Lower leg skin (tissue), 3 donors: ENCODE measurements at regions not wholly inside any gene's neighbourhood (a gene's known extent, or its start where the extent isn't known, plus 50 kb on each side); places are given as distances from the start of the nearest gene placed in this dataset.

Experiments used
- POLR2A ChIP-seq, 2 donors: fragments of 450-650 bp; IDR thresholded peaks; one replicate each; pipeline ENCODE4 v1.6.1; 2016 to 2017; ENCODE audit warnings: antibody characterized with exemption in 2 of 2, mild to moderate bottlenecking in 1 of 2, moderate library complexity in 1 of 2
- TF ChIP-seq, protein P1 (sequence below), 3 donors: fragments of 450-650 bp; IDR thresholded peaks; one replicate each; pipeline ENCODE4 v1.5.1; 2016; ENCODE audit warnings: antibody characterized with exemption in 3 of 3, mild to moderate bottlenecking in 3 of 3, moderate library complexity in 2 of 3

DNA sequence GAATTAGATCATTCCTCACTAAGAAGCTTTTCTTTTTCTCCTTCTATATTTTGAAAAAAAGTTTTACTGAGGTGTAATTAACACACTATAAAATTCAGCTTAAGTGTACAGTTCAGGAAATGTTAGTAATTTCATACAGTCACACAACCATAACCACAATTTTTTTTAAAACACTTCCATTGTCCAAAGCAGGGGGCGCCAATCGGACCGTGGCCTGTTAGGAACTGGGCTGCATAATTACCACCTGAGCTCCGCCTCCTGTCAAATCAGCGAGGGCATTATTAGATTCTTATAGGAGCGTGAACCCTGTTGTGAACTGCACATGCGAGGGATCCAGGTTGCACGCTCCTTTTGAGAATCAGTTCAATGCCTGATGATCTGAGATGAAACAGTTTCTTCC lies 427.1 kb downstream of the TFEC start:
- TF ChIP-seq, protein P1, sequence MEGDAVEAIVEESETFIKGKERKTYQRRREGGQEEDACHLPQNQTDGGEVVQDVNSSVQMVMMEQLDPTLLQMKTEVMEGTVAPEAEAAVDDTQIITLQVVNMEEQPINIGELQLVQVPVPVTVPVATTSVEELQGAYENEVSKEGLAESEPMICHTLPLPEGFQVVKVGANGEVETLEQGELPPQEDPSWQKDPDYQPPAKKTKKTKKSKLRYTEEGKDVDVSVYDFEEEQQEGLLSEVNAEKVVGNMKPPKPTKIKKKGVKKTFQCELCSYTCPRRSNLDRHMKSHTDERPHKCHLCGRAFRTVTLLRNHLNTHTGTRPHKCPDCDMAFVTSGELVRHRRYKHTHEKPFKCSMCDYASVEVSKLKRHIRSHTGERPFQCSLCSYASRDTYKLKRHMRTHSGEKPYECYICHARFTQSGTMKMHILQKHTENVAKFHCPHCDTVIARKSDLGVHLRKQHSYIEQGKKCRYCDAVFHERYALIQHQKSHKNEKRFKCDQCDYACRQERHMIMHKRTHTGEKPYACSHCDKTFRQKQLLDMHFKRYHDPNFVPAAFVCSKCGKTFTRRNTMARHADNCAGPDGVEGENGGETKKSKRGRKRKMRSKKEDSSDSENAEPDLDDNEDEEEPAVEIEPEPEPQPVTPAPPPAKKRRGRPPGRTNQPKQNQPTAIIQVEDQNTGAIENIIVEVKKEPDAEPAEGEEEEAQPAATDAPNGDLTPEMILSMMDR (IDR thresholded peaks at IDR 0.05): no peak
- TF ChIP-seq POLR2A (IDR thresholded peaks at IDR 0.05): no peak
